H1 (cell line): ENCODE measurements at regions not wholly inside any gene's neighbourhood (a gene's known extent, or its start where the extent isn't known, plus 50 kb on each side); places are given as distances from the start of the nearest gene placed in this dataset.

ENCODE experiments used
- CTCF ChIA-PET: fragments of 300-600 bp; sonication (Branson Sonifier 250); formaldehyde crosslinking; loops from one replicate; lab custom pipeline; 2021; ENCODE audit not compliant: partially characterized antibody; lab: Charles Lee
- POLR2A ChIA-PET: fragments of 300-600 bp; sonication (Branson Sonifier 250); formaldehyde crosslinking; loops from one replicate; lab custom pipeline; 2021; ENCODE audit warnings: inconsistent platforms; ENCODE audit not compliant: partially characterized antibody; lab: Charles Lee
- DNase-seq, 2 experiments: peaks; one replicate each; pipeline versions ENCODE4 v3.0.0 to v3.0.0-alpha.2; 2010 to 2022; ENCODE audit warnings: low spot score in 2 of 2, low read depth in 1 of 2, mixed read lengths in 1 of 2
- FAIRE-seq: peaks from 2 replicates; lab custom pipeline; 2011; peaks lifted over from hg19 to GRCh38; lab: Jason Lieb, UNC
- H2AFZ ChIP-seq: 2 replicates; pipeline ENCODE4 v1.8.1; 2012; ENCODE audit warnings: low read length, inconsistent platforms
- H2AK5ac ChIP-seq: 2 replicates; pipeline ENCODE4 v1.6.1; 2013; ENCODE audit warnings: low read depth, low read length
- H2BK120ac ChIP-seq: replicated peaks from 2 replicates; pipeline ENCODE3; 2013; ENCODE audit warnings: low read depth, low read length, inconsistent platforms
- H2BK12ac ChIP-seq: 2 replicates; pipeline ENCODE4 v1.6.1; 2013; ENCODE audit warnings: low read depth, low read length
- H2BK15ac ChIP-seq: 2 replicates; pipeline ENCODE4 v1.6.1; 2013; ENCODE audit warnings: low read length
- H2BK20ac ChIP-seq: 2 replicates; pipeline ENCODE4 v1.6.1; 2013; ENCODE audit warnings: low read length
- H2BK5ac ChIP-seq: 2 replicates; pipeline ENCODE4 v1.6.1; 2013; ENCODE audit warnings: low read depth, low read length
- H3K14ac ChIP-seq: 2 replicates; pipeline ENCODE4 v1.6.1; 2013; ENCODE audit warnings: inconsistent platforms; ENCODE audit not compliant: insufficient read length
- H3K18ac ChIP-seq: 2 replicates; pipeline ENCODE4 v1.6.1; 2013; ENCODE audit warnings: low read length; ENCODE audit errors: extremely low read depth
- H3K23ac ChIP-seq: 2 replicates; pipeline ENCODE4 v1.6.1; 2013; ENCODE audit warnings: inconsistent platforms; ENCODE audit not compliant: insufficient read length
- H3K23me2 ChIP-seq: 2 replicates; pipeline ENCODE4 v1.6.1; 2013; ENCODE audit warnings: low read depth, low read length
- H3K27ac ChIP-seq: 2 replicates; pipeline ENCODE4 v1.6.1; 2011; ENCODE audit warnings: low read depth, low read length, inconsistent platforms
- H3K27me3 ChIP-seq, 4 experiments: replicated peaks in 1 of 4; 1 replicate in 1 of 4; 2 replicates in 3 of 4; pipeline versions ENCODE4 v1.6.1 to v1.8.1; 2011 to 2013; ENCODE audit warnings: low read length in 3 of 4, mild to moderate bottlenecking in 3 of 4, inconsistent platforms in 2 of 4, mixed read lengths in 2 of 4, moderate library complexity in 1 of 4; ENCODE audit not compliant: control insufficient read depth in 3 of 4, insufficient read depth in 3 of 4; ENCODE audit errors: extremely low read depth in 1 of 4
- H3K36me3 ChIP-seq, 4 experiments: 2 replicates each; pipeline versions ENCODE4 v1.6.1 to v1.8.1; 2011 to 2013; ENCODE audit warnings: mild to moderate bottlenecking in 4 of 4, low read length in 3 of 4, moderate library complexity in 2 of 4, control low read depth in 1 of 4, inconsistent platforms in 1 of 4; ENCODE audit not compliant: insufficient read depth in 4 of 4, control insufficient read depth in 2 of 4
- H3K4ac ChIP-seq: replicated peaks from 2 replicates; pipeline ENCODE3; 2013; ENCODE audit warnings: low read length, low read depth, mixed read lengths, inconsistent platforms; ENCODE audit not compliant: insufficient read length
- H3K4me1 ChIP-seq, 4 experiments: replicated peaks in 1 of 4; 1 replicate in 1 of 4; 2 replicates in 3 of 4; pipeline versions ENCODE4 v1.6.1 to v1.8.1; 2011 to 2013; ENCODE audit warnings: low read length in 3 of 4, inconsistent platforms in 2 of 4, mixed read lengths in 1 of 4; ENCODE audit not compliant: insufficient read depth in 4 of 4, control insufficient read depth in 3 of 4
- H3K4me2 ChIP-seq, 2 experiments: 2 replicates each; pipeline versions ENCODE4 v1.6.1 to v1.8.1; 2011 to 2013; ENCODE audit warnings: low read depth in 2 of 2, low read length in 2 of 2, control low read depth in 1 of 2, inconsistent platforms in 1 of 2, mild to moderate bottlenecking in 1 of 2; ENCODE audit not compliant: insufficient read depth in 1 of 2
- H3K4me3 ChIP-seq, 4 experiments: fragments of 200-600, 300-600 bp in 1 of 4; sonication (generic), shearing (Covaris generic), sonication (Bioruptor Twin) in 1 of 4; 2 replicates each; pipeline versions ENCODE4 v1.5.1 to v1.8.1; 2011 to 2016; ENCODE audit warnings: low read length in 4 of 4, low read depth in 3 of 4, control low read depth in 2 of 4, inconsistent platforms in 2 of 4, mild to moderate bottlenecking in 2 of 4, mixed read lengths in 1 of 4, moderate library complexity in 1 of 4; ENCODE audit not compliant: insufficient read depth in 2 of 4; ENCODE audit errors: extremely low read depth in 1 of 4
- H3K56ac ChIP-seq: replicated peaks from 2 replicates; pipeline ENCODE3; 2013; ENCODE audit warnings: low read depth, mild to moderate bottlenecking, mixed read lengths, low read length, inconsistent platforms; ENCODE audit not compliant: insufficient read length
- H3K79me1 ChIP-seq: 2 replicates; pipeline ENCODE4 v1.6.1; 2013; ENCODE audit warnings: low read depth, low read length, control low read depth
- H3K79me2 ChIP-seq, 2 experiments: 2 replicates each; pipeline versions ENCODE4 v1.6.1 to v1.8.1; 2012 to 2013; ENCODE audit warnings: low read length in 2 of 2, mild to moderate bottlenecking in 2 of 2, inconsistent platforms in 1 of 2; ENCODE audit not compliant: insufficient read depth in 2 of 2, control insufficient read depth in 1 of 2
- H3K9ac ChIP-seq, 4 experiments: replicated peaks in 1 of 4; 1 replicate in 1 of 4; 2 replicates in 3 of 4; pipeline versions ENCODE4 v1.6.1 to v1.8.1; 2011 to 2013; ENCODE audit warnings: low read depth in 3 of 4, low read length in 3 of 4, control low read depth in 2 of 4, mild to moderate bottlenecking in 2 of 4, moderate library complexity in 2 of 4, inconsistent platforms in 1 of 4; ENCODE audit errors: extremely low read depth in 1 of 4
- H3K9me3 ChIP-seq, 2 experiments: 2 replicates each; pipeline versions ENCODE4 v1.6.1 to v1.8.1; 2012 to 2013; ENCODE audit warnings: mild to moderate bottlenecking in 2 of 2, moderate library complexity in 2 of 2, control low read depth in 1 of 2, inconsistent platforms in 1 of 2, low read depth in 1 of 2, low read length in 1 of 2, mixed read lengths in 1 of 2; ENCODE audit not compliant: insufficient read depth in 2 of 2
- H4K20me1 ChIP-seq, 2 experiments: replicated peaks in 1 of 2; 2 replicates each; pipeline versions ENCODE3 to v1.8.1; 2011 to 2013; ENCODE audit warnings: inconsistent platforms in 2 of 2, low read length in 2 of 2, mild to moderate bottlenecking in 1 of 2; ENCODE audit not compliant: insufficient read depth in 2 of 2, control insufficient read depth in 1 of 2
- H4K5ac ChIP-seq: 2 replicates; pipeline ENCODE4 v1.6.1; 2013; ENCODE audit warnings: low read length, low read depth, mixed read lengths, inconsistent platforms; ENCODE audit not compliant: insufficient read length
- H4K8ac ChIP-seq: 2 replicates; pipeline ENCODE4 v1.8.0; 2013; ENCODE audit warnings: mild to moderate bottlenecking, moderate library complexity, low read length, inconsistent platforms; ENCODE audit not compliant: insufficient read depth; ENCODE audit errors: extremely low read depth
- H4K91ac ChIP-seq: replicated peaks from 2 replicates; pipeline ENCODE3; 2013; ENCODE audit warnings: low read length, mixed read lengths, inconsistent platforms; ENCODE audit not compliant: insufficient read length
- SAP30 ChIP-seq: fragments of 300-600 bp; sonication (generic); IDR thresholded peaks from 2 replicates; pipeline ENCODE4 v1.7.1; 2012; ENCODE audit warnings: low read length, moderate library complexity, mild to moderate bottlenecking, inconsistent platforms; ENCODE audit not compliant: insufficient read depth, insufficient replicate concordance

DNA sequence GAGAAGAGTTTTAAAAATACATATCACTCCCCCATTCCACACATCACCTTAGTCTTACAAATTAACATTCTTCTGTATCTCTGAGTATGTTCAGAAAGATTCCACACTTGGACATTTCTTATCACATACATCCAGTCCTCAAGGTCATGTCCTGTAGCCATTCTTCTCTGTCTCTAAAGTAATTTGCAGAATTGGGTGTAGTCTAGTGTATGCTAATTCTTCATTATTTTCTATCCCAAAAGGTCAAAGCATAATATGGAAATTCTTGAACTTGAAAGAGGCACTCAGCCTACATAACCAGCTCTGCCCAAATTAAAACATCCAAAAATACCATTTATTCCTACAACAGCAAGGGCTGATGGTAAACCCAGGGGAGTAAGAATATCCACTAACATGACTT is 286.0 kb downstream of the HAO1 start:
- H3K27me3 ChIP-seq, result no peaks in the 10 kb centered on the region
- no peak for TF ChIP-seq SAP30
- TF ChIP-seq, all 59 proteins: peak for 0
- Histone ChIP-seq H3K23ac (no peak overlapping the region), H3K36me3 (no peaks in the 10 kb centered on the region), H2BK5ac (no peak overlapping the region), H2BK20ac (no peak overlapping the region), H3K56ac (no peak overlapping the region), H3K4me3 (no peak overlapping the region), H3K27ac (no peak overlapping the region), H3K4ac (no peak overlapping the region), H3K4me1 (0 out of 7 replicates have a peak, but pooled peaks cover 0 to 3% (median 0%) of the 10 kb centered on the region in 4 experiments), H3K9ac (no peak overlapping the region), H4K91ac (no peak overlapping the region), H4K8ac (no peak overlapping the region), H3K14ac (no peak overlapping the region), H2AFZ (no peak overlapping the region), H2AK5ac (no peak overlapping the region), H3K4me2 (no peak overlapping the region), H3K23me2 (no peaks in the 10 kb centered on the region), H3K79me1 (no peaks in the 10 kb centered on the region), H4K20me1 (no peaks in the 10 kb centered on the region), H2BK12ac (no peak overlapping the region), H3K18ac (no peak overlapping the region), H3K9me3 (no peaks in the 10 kb centered on the region), H4K5ac (no peak overlapping the region), H2BK15ac (no peak overlapping the region), H2BK120ac (no peak overlapping the region), H3K79me2 (no peaks in the 10 kb centered on the region)
- CTCF ChIA-PET, result no interaction called here
- no peak for DNase-seq
- no peak for FAIRE-seq
- POLR2A ChIA-PET, result no interaction called here
